LNCaP clone FGC (cell line): ENCODE measurements at regions not wholly inside any gene's neighbourhood (a gene's known extent, or its start where the extent isn't known, plus 50 kb on each side); places are given as distances from the start of the nearest gene placed in this dataset.

Experiments
- DNase-seq: peaks from one replicate; pipeline ENCODE4 v3.0.0-alpha.2; 2011; ENCODE audit warnings: low read depth
- H3K4me3 ChIP-seq: 2 replicates; pipeline ENCODE4 v1.5.1; 2011; ENCODE audit warnings: mild to moderate bottlenecking, low read depth, low read length, control low read depth
- CTCF ChIP-seq: IDR thresholded peaks from 2 replicates; pipeline ENCODE4 v1.5.1; 2012; ENCODE audit warnings: mild to moderate bottlenecking; ENCODE audit not compliant: control insufficient read depth, insufficient read depth; ENCODE audit errors: extremely low read depth

GRCh38 chr2:41873102-41874031, 174.5 kb upstream of the PKDCC start:
- no peak overlapping the region for H3K4me3 ChIP-seq
- no peak for DNase-seq
- TF ChIP-seq CTCF, result no peak

- TF ChIP-seq CTCF, result no peak
- H3K4me3 ChIP-seq, result no peak overlapping the region
- no peak for DNase-seq
These were observed 170.6 kb upstream of the PKDCC start for GRCh38 chr2:41877114-41877678.

- TF ChIP-seq CTCF, result no peak
- no peak for DNase-seq
- H3K4me3 ChIP-seq, result no peak overlapping the region
These were observed 169.8 kb upstream of the PKDCC start for GRCh38 chr2:41878056-41878455.

GRCh38 chr2:41878716-41879234, 169.0 kb upstream of the PKDCC start:
- DNase-seq, result no peak
- no peak overlapping the region for H3K4me3 ChIP-seq
- no peak for TF ChIP-seq CTCF

GRCh38 chr2:41879235-41879916, 168.4 kb upstream of the PKDCC start:
- no peak overlapping the region for H3K4me3 ChIP-seq
- no peak for TF ChIP-seq CTCF
- DNase-seq, result no peak

GRCh38 chr2:41880561-41881243, 167.1 kb upstream of the PKDCC start:
- no peak overlapping the region for H3K4me3 ChIP-seq
- TF ChIP-seq CTCF, result no peak
- DNase-seq, result no peak
